Peyer's patch (tissue), 4 donors: ENCODE measurements at regions not wholly inside any gene's neighbourhood (a gene's known extent, or its start where the extent isn't known, plus 50 kb on each side); places are given as distances from the start of the nearest gene placed in this dataset.

Experiments
- CTCF ChIP-seq, 6 experiments: fragments of 450-650 bp in 4 of 6; fragments of 200-600 bp in 2 of 6; sonication (generic) in 1 of 6; IDR thresholded peaks; one replicate each; pipeline ENCODE4 v1.5.1; 2017 to 2019; ENCODE audit warnings: antibody characterized with exemption in 6 of 6, mild to moderate bottlenecking in 3 of 6, moderate library complexity in 1 of 6
- POLR2A ChIP-seq, 2 donors: fragments of 450-650 bp; IDR thresholded peaks; one replicate each; pipeline ENCODE4 v1.5.1; 2017; ENCODE audit warnings: antibody characterized with exemption in 2 of 2, mild to moderate bottlenecking in 2 of 2, moderate library complexity in 2 of 2

DNA sequence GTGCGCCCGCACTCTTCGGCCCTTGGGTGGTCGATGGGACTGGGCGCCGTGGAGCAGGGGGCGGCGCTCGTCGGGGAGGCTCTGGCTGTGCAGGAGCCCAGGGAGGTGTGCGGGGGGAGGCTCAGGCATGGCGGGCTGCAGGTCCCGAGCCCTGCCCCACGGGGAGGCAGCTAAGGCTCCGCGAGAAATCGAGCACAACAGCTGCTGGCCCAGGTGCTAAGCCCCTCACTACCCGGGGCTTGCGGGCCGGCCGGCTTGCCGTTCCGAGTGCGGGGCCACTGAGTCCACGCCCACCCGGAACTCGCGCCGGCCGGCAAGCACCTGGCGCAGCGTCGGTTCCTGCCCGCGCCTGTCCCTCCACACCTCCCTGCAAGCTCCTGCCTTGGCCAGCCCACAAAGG, 462.3 kb upstream of the JARID2 start:
- no peak for TF ChIP-seq POLR2A (IDR thresholded peaks at IDR 0.05)
- TF ChIP-seq CTCF (IDR thresholded peaks at IDR 0.05), result no peak
